Panc1 (cell line): ENCODE measurements at regions not wholly inside any gene's neighbourhood (a gene's known extent, or its start where the extent isn't known, plus 50 kb on each side); places are given as distances from the start of the nearest gene placed in this dataset.

Experiments used
- POLR2AphosphoS5 ChIP-seq: IDR thresholded peaks from 2 replicates; pipeline ENCODE4 v1.6.1; 2012; ENCODE audit warnings: mild to moderate bottlenecking, low read depth, low read length, moderate library complexity
- TF ChIP-seq, protein P1 (sequence below): fragments of 450-650 bp; IDR thresholded peaks from 2 replicates; pipeline ENCODE4 v1.5.1; 2017; ENCODE audit warnings: mild to moderate bottlenecking

DNA sequence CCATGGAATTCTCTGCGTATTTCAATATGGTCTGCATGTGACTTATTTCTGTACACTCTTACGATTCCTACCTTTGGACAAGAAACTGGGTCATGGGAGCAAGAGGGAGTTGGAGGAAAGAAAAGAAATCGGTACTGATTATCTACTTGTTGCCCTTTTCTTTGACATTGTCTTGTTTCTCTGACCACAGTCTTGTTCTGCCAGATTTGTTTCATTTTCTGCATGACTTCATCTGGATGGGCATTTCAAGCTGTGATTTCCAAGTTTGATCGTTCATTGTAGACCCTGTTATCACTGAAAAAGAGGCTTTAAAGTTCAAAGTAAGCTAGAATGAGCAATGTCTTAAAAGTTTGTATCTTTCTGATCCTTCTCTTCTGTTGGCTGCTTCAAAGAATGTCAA is 2186.3 kb upstream of the CELF4 start:
- TF ChIP-seq, protein P1, sequence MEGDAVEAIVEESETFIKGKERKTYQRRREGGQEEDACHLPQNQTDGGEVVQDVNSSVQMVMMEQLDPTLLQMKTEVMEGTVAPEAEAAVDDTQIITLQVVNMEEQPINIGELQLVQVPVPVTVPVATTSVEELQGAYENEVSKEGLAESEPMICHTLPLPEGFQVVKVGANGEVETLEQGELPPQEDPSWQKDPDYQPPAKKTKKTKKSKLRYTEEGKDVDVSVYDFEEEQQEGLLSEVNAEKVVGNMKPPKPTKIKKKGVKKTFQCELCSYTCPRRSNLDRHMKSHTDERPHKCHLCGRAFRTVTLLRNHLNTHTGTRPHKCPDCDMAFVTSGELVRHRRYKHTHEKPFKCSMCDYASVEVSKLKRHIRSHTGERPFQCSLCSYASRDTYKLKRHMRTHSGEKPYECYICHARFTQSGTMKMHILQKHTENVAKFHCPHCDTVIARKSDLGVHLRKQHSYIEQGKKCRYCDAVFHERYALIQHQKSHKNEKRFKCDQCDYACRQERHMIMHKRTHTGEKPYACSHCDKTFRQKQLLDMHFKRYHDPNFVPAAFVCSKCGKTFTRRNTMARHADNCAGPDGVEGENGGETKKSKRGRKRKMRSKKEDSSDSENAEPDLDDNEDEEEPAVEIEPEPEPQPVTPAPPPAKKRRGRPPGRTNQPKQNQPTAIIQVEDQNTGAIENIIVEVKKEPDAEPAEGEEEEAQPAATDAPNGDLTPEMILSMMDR = no peak
- no peak for TF ChIP-seq POLR2AphosphoS5
